ENCODE measurements at regions not wholly inside any gene's neighbourhood (a gene's known extent, or its start where the extent isn't known, plus 50 kb on each side); places are given as distances from the start of the nearest gene placed in this dataset.

GRCh38 chr1:235054936-235055335, 73.7 kb downstream of the TOMM20 start:
- TF ChIP-seq, protein P1, sequence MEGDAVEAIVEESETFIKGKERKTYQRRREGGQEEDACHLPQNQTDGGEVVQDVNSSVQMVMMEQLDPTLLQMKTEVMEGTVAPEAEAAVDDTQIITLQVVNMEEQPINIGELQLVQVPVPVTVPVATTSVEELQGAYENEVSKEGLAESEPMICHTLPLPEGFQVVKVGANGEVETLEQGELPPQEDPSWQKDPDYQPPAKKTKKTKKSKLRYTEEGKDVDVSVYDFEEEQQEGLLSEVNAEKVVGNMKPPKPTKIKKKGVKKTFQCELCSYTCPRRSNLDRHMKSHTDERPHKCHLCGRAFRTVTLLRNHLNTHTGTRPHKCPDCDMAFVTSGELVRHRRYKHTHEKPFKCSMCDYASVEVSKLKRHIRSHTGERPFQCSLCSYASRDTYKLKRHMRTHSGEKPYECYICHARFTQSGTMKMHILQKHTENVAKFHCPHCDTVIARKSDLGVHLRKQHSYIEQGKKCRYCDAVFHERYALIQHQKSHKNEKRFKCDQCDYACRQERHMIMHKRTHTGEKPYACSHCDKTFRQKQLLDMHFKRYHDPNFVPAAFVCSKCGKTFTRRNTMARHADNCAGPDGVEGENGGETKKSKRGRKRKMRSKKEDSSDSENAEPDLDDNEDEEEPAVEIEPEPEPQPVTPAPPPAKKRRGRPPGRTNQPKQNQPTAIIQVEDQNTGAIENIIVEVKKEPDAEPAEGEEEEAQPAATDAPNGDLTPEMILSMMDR (IDR thresholded peaks at IDR 0.05; ENCODE audit: poor library complexity, severe bottlenecking) = no peak
- TF ChIP-seq, protein P2, sequence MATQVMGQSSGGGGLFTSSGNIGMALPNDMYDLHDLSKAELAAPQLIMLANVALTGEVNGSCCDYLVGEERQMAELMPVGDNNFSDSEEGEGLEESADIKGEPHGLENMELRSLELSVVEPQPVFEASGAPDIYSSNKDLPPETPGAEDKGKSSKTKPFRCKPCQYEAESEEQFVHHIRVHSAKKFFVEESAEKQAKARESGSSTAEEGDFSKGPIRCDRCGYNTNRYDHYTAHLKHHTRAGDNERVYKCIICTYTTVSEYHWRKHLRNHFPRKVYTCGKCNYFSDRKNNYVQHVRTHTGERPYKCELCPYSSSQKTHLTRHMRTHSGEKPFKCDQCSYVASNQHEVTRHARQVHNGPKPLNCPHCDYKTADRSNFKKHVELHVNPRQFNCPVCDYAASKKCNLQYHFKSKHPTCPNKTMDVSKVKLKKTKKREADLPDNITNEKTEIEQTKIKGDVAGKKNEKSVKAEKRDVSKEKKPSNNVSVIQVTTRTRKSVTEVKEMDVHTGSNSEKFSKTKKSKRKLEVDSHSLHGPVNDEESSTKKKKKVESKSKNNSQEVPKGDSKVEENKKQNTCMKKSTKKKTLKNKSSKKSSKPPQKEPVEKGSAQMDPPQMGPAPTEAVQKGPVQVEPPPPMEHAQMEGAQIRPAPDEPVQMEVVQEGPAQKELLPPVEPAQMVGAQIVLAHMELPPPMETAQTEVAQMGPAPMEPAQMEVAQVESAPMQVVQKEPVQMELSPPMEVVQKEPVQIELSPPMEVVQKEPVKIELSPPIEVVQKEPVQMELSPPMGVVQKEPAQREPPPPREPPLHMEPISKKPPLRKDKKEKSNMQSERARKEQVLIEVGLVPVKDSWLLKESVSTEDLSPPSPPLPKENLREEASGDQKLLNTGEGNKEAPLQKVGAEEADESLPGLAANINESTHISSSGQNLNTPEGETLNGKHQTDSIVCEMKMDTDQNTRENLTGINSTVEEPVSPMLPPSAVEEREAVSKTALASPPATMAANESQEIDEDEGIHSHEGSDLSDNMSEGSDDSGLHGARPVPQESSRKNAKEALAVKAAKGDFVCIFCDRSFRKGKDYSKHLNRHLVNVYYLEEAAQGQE (IDR thresholded peaks at IDR 0.05; ENCODE audit: borderline replicate concordance) = no peak
- no peak for TF ChIP-seq RAD21 (conservative IDR thresholded peaks at IDR 0.05)

Measured in neural cell (in vitro differentiated cells).